IMR-90 (cell line): ENCODE measurements at regions not wholly inside any gene's neighbourhood (a gene's known extent, or its start where the extent isn't known, plus 50 kb on each side); places are given as distances from the start of the nearest gene placed in this dataset.

Experiments used
- ATAC-seq: fragments of 200-7000 bp; cut with Tn5 transposase; 2 replicates; pipeline ENCODE4 v1.9.1; 2020; ENCODE audit warnings: low read depth, mild to moderate bottlenecking, moderate library complexity
- BruUV-seq: library from RNA; stranded (reverse); fragments of 400-500 nt; replicated peaks from 2 replicates; lab custom pipeline; 2021; lab: Mats Ljungman, UMichigan
- CTCF ChIA-PET: fragments of 300-600 bp; formaldehyde crosslinking; extraction: SDS; loops from one replicate; lab custom pipeline; 2021; ENCODE audit warnings: antibody characterized with exemption; lab: Yijun Ruan, JAX
- POLR2A ChIA-PET: fragments of 300-600 bp; sonication (Branson Sonifier 250); formaldehyde crosslinking; loops from one replicate; lab custom pipeline; 2022; ENCODE audit warnings: antibody characterized with exemption; ENCODE audit not compliant: unreplicated experiment; lab: Charles Lee
- DNase-seq: peaks from one replicate; pipeline ENCODE4 v3.0.0; 2013
- H2AFZ ChIP-seq: replicated peaks from 2 replicates; pipeline ENCODE3; 2013; ENCODE audit warnings: low read length, mild to moderate bottlenecking; ENCODE audit not compliant: poor library complexity
- H2AK5ac ChIP-seq: 2 replicates; pipeline ENCODE4 v1.6.1; 2013; ENCODE audit warnings: low read depth, low read length, inconsistent platforms
- H2AK9ac ChIP-seq: replicated peaks from 2 replicates; pipeline ENCODE3; 2013; ENCODE audit warnings: mild to moderate bottlenecking, low read depth, low read length, moderate library complexity; ENCODE audit not compliant: poor library complexity
- H2BK120ac ChIP-seq: 2 replicates; pipeline ENCODE4 v1.6.1; 2013; ENCODE audit warnings: low read depth, low read length, inconsistent platforms
- H2BK15ac ChIP-seq: 3 replicates; pipeline ENCODE4 v1.6.1; 2013; ENCODE audit warnings: low read depth, low read length, inconsistent platforms
- H2BK20ac ChIP-seq: 2 replicates; pipeline ENCODE4 v1.6.1; 2013; ENCODE audit warnings: low read depth, mild to moderate bottlenecking, inconsistent platforms, low read length, moderate library complexity
- H2BK5ac ChIP-seq: 2 replicates; pipeline ENCODE4 v1.6.1; 2013; ENCODE audit warnings: mild to moderate bottlenecking, low read depth, low read length, inconsistent platforms; ENCODE audit not compliant: poor library complexity, severe bottlenecking
- H3K14ac ChIP-seq: replicated peaks from 2 replicates; pipeline ENCODE4 v1.6.1; 2013; ENCODE audit warnings: low read depth, low read length, inconsistent platforms
- H3K18ac ChIP-seq: 2 replicates; pipeline ENCODE4 v1.6.1; 2013; ENCODE audit warnings: low read depth, low read length, control low read depth
- H3K23ac ChIP-seq: 2 replicates; pipeline ENCODE4 v1.6.1; 2013; ENCODE audit warnings: low read depth, low read length, inconsistent platforms
- H3K27ac ChIP-seq: 2 replicates; pipeline ENCODE4 v1.5.1; 2013; ENCODE audit warnings: mild to moderate bottlenecking, control low read depth, low read length; ENCODE audit not compliant: insufficient read depth
- H3K27me3 ChIP-seq: 2 replicates; pipeline ENCODE4 v1.6.1; 2013; ENCODE audit warnings: low read length; ENCODE audit not compliant: control insufficient read depth, insufficient read depth
- H3K36me3 ChIP-seq: 2 replicates; pipeline ENCODE4 v1.6.1; 2013; ENCODE audit warnings: low read length, mixed read lengths; ENCODE audit not compliant: control insufficient read depth, insufficient read depth
- H3K4ac ChIP-seq: 2 replicates; pipeline ENCODE4 v1.6.1; 2013; ENCODE audit warnings: low read depth, low read length, inconsistent platforms
- H3K4me1 ChIP-seq: 2 replicates; pipeline ENCODE4 v1.6.1; 2013; ENCODE audit warnings: low read length, mixed read lengths; ENCODE audit not compliant: control insufficient read depth, insufficient read depth
- H3K4me2 ChIP-seq: 2 replicates; pipeline ENCODE4 v1.6.1; 2013; ENCODE audit warnings: low read depth, mild to moderate bottlenecking, control low read depth, low read length, moderate library complexity
- H3K4me3 ChIP-seq: 2 replicates; pipeline ENCODE4 v1.5.1; 2013; ENCODE audit warnings: low read depth, mild to moderate bottlenecking, control low read depth, low read length, moderate library complexity; ENCODE audit not compliant: insufficient read depth
- H3K56ac ChIP-seq: 2 replicates; pipeline ENCODE4 v1.6.1; 2013; ENCODE audit warnings: low read length, inconsistent platforms; ENCODE audit not compliant: insufficient read depth; ENCODE audit errors: extremely low read depth
- H3K79me1 ChIP-seq, 2 experiments: 2 replicates each; pipeline ENCODE4 v1.6.1; 2013; ENCODE audit warnings: low read length in 2 of 2, inconsistent platforms in 1 of 2, low read depth in 1 of 2
- H3K9ac ChIP-seq: 2 replicates; pipeline ENCODE4 v1.6.1; 2013; ENCODE audit warnings: low read depth, low read length, control low read depth
- H3K9me1 ChIP-seq: 2 replicates; pipeline ENCODE4 v1.6.1; 2013; ENCODE audit warnings: low read length, inconsistent platforms; ENCODE audit not compliant: insufficient read depth
- H3K9me3 ChIP-seq: 2 replicates; pipeline ENCODE4 v1.6.1; 2013; ENCODE audit warnings: low read length; ENCODE audit not compliant: control insufficient read depth, insufficient read depth
- H4K20me1 ChIP-seq: 2 replicates; pipeline ENCODE4 v1.6.1; 2013; ENCODE audit warnings: low read length, inconsistent platforms; ENCODE audit not compliant: insufficient read depth
- H4K5ac ChIP-seq: 2 replicates; pipeline ENCODE4 v1.6.1; 2013; ENCODE audit warnings: mild to moderate bottlenecking, low read depth, low read length, control low read depth
- H4K8ac ChIP-seq, 2 experiments: 2 replicates each; pipeline ENCODE4 v1.6.1; 2013; ENCODE audit warnings: low read depth in 2 of 2, low read length in 2 of 2, control low read depth in 1 of 2, inconsistent platforms in 1 of 2
- H4K91ac ChIP-seq: 2 replicates; pipeline ENCODE4 v1.6.1; 2013; ENCODE audit warnings: low read depth, low read length, inconsistent platforms; ENCODE audit not compliant: insufficient read depth
- BHLHE40 ChIP-seq: fragments of 150-350 bp; IDR thresholded peaks from 2 replicates; pipeline ENCODE4 v1.6.1; 2016; ENCODE audit warnings: mild to moderate bottlenecking, low read depth, low read length
- CHD1 ChIP-seq: IDR thresholded peaks from 2 replicates; pipeline ENCODE4 v1.6.1; 2012; ENCODE audit warnings: low read depth, low read length, improper control_type of control experiment
- MAFK ChIP-seq: IDR thresholded peaks from 2 replicates; pipeline ENCODE4 v1.6.1; 2012; ENCODE audit warnings: low read depth, low read length, improper control_type of control experiment
- MAZ ChIP-seq: IDR thresholded peaks from 2 replicates; pipeline ENCODE4 v1.6.1; 2012; ENCODE audit warnings: low read depth, mild to moderate bottlenecking, low read length, improper control_type of control experiment, moderate library complexity, borderline replicate concordance
- NFE2L2 ChIP-seq: fragments of 150-350 bp; IDR thresholded peaks from 2 replicates; pipeline ENCODE4 v1.6.1; 2016; ENCODE audit warnings: low read depth, mild to moderate bottlenecking, low read length
- RAD21 ChIP-seq: IDR thresholded peaks from 2 replicates; pipeline ENCODE4 v1.6.1; 2012; ENCODE audit warnings: low read length, improper control_type of control experiment
- dilution Hi-C: fragments of 300-500 bp; cut with HindIII; formaldehyde crosslinking; loops from one replicate; pipeline ENCODE4 v1.14.3; 2018; ENCODE audit warnings: low sequenced_read_pairs; ENCODE audit not compliant: unreplicated experiment
- in situ Hi-C: fragments of 300-500 bp; cut with MboI; formaldehyde crosslinking; loops from 3 replicates; pipeline ENCODE4 v1.14.3; 2019; ENCODE audit warnings: low sequenced_read_pairs, inconsistent platforms, mixed read lengths
- intact Hi-C: fragments of 100-400 bp; cut with micrococcal nuclease; formaldehyde crosslinking; loops from 2 replicates; pipeline ENCODE4 v1.10.0; 2022

GRCh38 chr4:127181001-127181400 lies 451.8 kb upstream of the INTU start:
- H3K56ac ChIP-seq = no peak overlapping the region
- H4K20me1 ChIP-seq = no peaks in the 10 kb centered on the region
- no peak overlapping the region for H3K4ac ChIP-seq
- no peaks in the 10 kb centered on the region for H3K9me1 ChIP-seq
- H2BK120ac ChIP-seq = no peak overlapping the region
- no peak overlapping the region for H3K4me2 ChIP-seq
- in situ Hi-C loops = no loop called here
- H4K8ac ChIP-seq = no peak overlapping the region
- DNase-seq (no peak), ATAC-seq (no peak)
- H3K9ac ChIP-seq = no peak overlapping the region
- POLR2A ChIA-PET = no interaction called here
- H3K27ac ChIP-seq = no peak overlapping the region
- H3K14ac ChIP-seq = no peak overlapping the region
- no peak overlapping the region for H3K4me3 ChIP-seq
- intact Hi-C loops = no loop called here
- H3K23ac ChIP-seq = no peak overlapping the region
- dilution Hi-C loops = no loop called here
- H3K79me1 ChIP-seq = no peaks in the 10 kb centered on the region
- no peak overlapping the region for H2AK9ac ChIP-seq
- H4K91ac ChIP-seq = no peak overlapping the region
- TF ChIP-seq RAD21 (no peak), BHLHE40 (no peak), NFE2L2 (no peak), MAFK (no peak), CHD1 (no peak), MAZ (no peak)
- no peak overlapping the region for H2BK15ac ChIP-seq
- no peak overlapping the region for H4K5ac ChIP-seq
- H2AK5ac ChIP-seq = no peak overlapping the region
- H2AFZ ChIP-seq = no peak overlapping the region
- no peak overlapping the region for H2BK5ac ChIP-seq
- no peaks in the 10 kb centered on the region for H3K36me3 ChIP-seq
- H3K4me1 ChIP-seq = no peaks in the 10 kb centered on the region
- no peak overlapping the region for H3K18ac ChIP-seq
- H3K9me3 ChIP-seq = no peaks in the 10 kb centered on the region; the same call in 1 of the 2 replicates
- H2BK20ac ChIP-seq = no peak overlapping the region
- CTCF ChIA-PET = no interaction called here
- no TSS peak for BruUV-seq
- H3K27me3 ChIP-seq = no peaks in the 10 kb centered on the region
